ENCODE measurements at regions not wholly inside any gene's neighbourhood (a gene's known extent, or its start where the extent isn't known, plus 50 kb on each side); places are given as distances from the start of the nearest gene placed in this dataset.
"Not testable (repeated sequence)": the region's sequence is repeated elsewhere in the genome, so short reads cannot be mapped to it uniquely, and the experiment has no call there.

DNA sequence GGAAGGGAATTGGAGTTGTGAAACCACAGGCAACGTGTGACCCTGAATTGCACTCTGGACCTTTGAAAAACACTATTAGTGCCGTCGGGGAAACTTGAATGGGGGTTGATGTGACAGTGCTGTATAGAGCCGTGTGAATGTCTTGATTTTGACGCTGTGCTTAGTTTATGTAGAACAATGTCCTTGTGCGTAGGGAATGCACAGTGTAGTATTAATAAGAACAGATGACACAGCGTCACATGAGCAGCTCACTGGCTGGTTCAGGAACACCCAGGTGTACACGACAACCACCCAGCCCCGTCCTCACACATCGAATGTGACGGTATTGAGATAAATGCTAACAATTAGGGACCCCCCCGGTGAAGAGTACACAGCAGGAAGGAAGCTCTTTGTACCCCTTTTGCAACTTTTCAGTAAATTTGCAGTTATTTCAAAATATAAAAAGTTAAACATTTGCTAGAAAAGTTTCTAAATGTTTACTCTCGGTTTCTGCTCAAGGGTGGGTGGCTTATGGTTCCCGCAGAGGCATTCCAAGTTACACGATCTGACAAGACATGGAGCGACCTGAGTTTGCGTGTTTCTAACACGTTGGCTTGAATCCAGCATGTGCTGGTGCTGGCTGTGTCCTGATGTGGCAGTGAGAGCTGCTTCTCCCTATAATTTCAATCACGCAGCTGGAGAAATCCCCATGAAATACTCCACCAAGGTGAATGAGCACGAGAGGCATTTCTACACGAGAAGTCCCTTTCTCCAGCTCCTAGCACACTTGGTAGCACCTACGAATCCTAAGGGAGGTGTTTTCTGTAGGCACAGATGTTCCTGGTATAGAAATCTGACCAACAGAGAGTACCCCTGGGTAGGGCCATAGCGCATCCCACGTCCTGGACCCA lies 208.0 kb upstream of the EXOC2 start:
- DNase-seq (ENCODE audit: low spot score), result no peak

DNA sequence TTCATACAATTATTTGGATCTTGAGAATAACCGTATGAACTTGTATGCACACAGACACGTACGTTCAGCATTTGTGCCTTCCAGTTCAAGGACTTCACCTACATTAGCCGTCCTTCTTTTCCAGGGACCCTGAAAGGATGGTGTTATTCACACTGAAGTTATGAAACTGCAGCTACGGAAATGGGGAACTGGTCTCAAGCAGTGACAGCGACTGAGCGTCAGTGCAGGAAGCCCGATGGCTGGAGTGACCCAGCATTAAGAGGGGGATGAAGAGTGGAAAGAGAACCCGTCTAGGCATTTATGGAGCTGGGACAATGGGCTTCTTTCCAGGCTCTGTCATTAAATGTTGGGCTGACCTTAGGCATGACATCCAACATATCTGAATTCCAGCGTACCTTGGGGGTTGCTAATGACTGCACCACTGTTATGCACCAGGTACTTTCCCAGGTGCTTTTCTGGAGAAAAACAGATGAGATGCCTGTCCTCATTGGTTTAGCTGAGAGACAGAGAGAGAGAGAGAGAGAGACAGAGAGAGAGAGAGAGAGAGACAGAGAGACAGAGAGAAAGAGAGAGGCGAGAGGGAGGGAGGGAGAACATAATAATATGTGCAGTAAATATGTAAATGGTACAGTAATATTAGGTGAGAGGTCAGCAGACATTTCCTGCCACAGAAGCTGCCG lies 204.7 kb upstream of the EXOC2 start:
- no peak for DNase-seq (ENCODE audit: low spot score)

- DNase-seq (ENCODE audit: low spot score), result no peak
Observed at GRCh38 chr6:894274-894673, 201.3 kb upstream of the EXOC2 start.

- no peak for DNase-seq (ENCODE audit: low spot score)
Observed at GRCh38 chr6:890995-891394, 198.1 kb upstream of the EXOC2 start.

GRCh38 chr6:890201-890600 lies 197.3 kb upstream of the EXOC2 start:
- no peak for DNase-seq (ENCODE audit: low spot score)

DNA sequence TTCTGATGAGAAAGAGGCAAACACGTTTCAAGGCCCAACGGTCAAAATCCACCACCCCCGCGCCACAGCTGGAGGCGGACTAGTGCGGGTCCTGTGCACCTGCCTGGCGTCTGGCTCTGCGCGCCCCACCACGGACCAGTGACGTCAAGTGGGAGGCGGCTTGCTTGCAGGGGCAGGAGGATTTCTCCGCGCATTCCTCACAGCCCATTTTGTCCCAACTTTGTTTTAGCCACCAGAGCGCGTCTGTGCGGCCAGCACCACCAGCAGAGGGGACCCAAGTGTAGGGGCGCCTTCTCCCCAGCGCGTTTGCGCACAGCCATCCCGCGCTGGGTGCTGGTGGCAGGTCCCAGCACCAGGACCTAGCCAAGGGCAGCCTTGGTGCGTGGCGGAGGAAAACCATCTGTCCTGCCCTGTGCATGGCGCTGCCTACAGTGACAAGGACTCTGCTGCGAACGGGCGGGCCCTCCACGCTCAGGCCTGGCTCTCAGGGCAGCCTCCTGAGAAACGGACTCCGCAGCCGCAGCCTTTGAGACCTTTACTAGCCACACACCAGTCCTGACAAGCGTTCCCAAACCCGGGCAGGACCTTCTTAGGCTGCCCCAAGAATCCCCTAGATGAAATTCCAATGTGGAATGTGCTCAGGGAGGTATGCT lies 194.8 kb upstream of the EXOC2 start:
- DNase-seq (ENCODE audit: low spot score), result no peak

DNA sequence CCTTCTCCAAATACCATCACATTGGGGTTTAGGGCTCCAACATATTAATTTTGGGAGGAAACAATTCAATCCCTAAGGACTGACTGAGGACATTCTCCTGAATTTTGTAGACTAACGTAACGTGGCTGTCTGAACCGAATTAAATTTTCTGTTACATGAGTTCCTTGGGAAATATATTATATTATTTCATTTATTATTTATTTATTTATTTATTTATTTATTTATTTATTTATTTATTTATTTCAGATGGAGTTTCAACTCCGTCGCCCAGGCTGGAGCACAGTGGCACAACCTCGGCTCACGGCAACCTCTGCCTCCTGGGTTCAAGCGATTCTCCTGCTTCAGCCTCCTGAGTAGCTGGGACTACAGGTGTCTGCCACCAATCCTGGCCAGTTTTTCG lies 193.2 kb upstream of the EXOC2 start:
- not testable (repeated sequence) for DNase-seq (ENCODE audit: low spot score)

DNA sequence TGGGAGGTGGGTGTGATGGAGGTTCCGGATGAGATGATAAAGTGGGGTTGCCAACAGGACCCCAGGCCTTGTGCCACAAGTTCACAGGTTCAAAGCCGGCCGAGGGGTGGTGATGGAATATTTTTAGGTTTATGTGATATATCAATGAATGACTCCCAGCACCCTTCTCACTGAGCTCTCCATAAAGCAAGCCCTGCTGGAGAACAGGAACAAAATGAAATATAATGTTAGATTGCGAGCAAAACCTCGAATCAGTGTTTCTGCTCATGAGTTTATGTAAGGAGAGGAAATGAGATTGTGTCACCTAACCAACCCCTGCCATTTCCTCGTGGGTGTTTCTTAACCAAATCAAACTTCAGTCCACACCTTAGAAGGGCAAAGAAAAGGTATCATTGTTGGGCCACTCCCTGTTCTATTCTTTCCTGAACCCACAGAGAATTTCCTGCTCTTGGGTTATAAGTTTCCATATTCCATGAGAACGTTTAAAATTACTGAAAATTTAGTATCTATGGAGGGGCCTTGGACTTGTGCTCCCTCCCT lies 192.2 kb upstream of the EXOC2 start:
- no peak for DNase-seq (ENCODE audit: low spot score)

DNA sequence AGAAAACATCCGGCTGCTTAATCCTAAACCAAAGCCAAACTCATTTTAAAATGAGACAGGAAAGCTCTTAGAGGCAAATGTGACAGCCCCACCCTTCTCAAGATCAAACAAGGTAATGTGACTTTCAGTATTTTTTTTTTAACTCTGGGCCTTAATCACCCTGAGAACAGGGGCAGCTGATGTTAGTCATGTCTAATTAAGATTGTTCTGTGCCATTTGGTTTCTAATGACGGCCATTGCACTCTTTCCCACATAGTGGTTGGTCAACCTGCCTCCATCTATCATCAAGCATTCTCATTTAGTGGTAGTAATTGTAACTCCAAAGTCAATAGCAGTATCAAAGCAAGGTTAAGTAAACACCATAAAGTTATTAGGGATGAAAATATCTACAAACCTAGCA lies 191.6 kb upstream of the EXOC2 start:
- DNase-seq (ENCODE audit: low spot score), result no peak

DNA sequence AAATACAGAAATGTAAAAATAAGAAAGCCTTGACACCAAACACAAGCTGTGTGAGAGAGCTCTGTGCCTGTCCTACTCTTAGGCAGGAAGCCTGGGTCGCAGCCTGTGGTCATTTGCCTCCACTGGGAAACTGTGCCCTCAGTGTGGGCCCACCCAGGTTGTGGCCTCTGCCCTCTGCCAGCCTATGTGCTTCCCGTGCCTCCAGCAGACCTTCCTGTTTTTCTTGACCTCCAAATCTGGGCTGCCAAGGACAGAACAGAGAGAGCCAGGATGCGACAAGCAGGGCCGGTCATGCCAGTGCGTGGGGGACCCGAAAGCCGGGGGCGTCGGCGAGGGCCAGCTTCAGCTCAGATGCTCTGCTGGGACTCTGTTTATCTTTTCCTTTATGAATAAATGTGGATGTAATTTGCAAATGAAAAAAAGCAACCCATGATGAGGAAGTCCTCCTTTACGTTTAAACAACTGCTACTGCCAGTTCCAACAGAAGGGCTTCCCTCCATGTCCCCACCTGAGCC lies 189.2 kb upstream of the EXOC2 start:
- DNase-seq (ENCODE audit: low spot score), result no peak

- no peak for DNase-seq (ENCODE audit: low spot score)
Observed at GRCh38 chr6:878179-878578, 185.2 kb upstream of the EXOC2 start.

- DNase-seq (ENCODE audit: low spot score), result no peak
Observed at GRCh38 chr6:875012-875411, 182.1 kb upstream of the EXOC2 start.

DNA sequence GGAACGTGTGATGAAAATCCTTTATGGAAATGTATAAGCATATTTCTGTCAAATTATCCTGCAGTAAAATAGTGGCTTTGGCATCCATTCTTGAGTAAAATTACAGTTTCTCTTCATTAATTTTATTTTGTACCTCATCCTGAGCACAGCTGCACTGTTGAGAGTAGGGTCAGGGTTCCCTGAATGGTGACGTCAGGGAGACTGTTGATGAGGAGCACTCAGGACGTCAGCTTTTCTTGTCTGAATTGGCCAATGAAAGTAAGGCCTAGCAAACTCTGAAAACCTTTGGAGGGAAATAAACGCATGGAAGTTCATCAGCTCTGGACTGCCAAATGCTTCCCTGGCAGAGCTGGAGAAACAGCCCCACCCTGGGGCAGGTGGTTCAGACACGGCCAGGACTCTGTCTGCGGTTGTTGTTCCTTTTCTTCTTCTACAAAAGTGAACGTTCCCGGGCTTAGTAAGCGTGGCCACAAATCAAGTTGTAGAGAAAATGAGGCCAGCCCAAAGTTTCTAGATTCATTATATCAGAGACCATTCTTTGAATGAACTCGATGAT lies 179.7 kb upstream of the EXOC2 start:
- no peak for DNase-seq (ENCODE audit: low spot score)

DNA sequence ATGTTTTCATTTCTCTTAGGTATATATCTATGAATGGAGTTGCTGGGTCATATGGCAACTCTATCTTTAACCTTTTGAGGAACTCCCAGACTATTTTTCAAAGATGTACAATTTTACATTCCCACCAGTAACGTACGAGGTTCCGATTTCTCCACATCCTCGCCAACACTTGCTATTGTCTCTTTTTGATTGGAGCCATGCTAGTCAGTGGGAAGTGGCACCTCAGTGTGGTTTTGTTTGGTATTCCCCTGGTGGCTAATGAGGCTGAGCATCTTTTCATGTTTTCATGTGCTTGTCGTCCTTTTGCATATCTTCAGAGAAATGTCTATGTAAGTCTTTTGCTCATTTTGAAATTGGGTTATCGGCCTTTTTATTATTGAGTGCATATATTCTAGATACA lies 178.6 kb upstream of the EXOC2 start:
- no peak for DNase-seq (ENCODE audit: low spot score)

DNA sequence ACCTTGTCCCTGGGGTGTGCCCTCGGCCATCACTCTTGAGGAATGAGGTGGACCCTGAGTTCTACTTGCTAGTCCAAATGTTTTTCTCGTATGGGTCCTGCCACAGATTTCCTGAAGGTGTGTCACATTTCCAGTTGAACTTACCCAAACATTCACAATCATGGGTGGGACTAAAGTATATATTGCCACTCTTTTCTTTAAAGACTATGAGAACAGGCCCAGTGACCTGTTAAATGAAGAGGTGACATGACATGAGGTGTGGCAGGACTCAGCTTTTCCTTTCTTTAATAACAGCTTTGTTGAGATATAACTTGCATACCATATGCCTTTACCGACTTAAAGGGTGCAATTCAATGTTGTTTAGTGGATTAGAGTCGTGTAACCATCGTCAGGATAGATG lies 177.2 kb upstream of the EXOC2 start:
- DNase-seq (ENCODE audit: low spot score), result no peak

DNA sequence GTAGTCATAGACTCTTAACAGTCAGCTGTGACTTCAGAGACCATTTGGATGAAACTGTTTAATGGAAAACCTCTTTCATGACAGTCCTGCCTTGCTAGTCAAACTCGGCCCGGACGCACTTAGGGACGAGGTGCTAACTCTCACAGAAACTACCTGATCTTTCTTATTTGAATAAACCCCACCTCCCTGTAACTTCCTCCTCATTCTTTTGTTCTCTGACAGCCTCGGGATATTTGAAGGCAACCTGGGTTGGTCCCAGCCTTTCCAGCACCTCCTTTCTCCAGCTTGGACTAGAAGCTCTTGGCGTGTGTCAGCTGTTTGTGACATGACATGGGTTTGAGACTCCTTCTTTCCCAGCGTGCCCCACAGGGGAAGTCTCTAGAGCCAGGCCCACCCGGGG lies 175.3 kb upstream of the EXOC2 start:
- no peak for DNase-seq (ENCODE audit: low spot score)

DNA sequence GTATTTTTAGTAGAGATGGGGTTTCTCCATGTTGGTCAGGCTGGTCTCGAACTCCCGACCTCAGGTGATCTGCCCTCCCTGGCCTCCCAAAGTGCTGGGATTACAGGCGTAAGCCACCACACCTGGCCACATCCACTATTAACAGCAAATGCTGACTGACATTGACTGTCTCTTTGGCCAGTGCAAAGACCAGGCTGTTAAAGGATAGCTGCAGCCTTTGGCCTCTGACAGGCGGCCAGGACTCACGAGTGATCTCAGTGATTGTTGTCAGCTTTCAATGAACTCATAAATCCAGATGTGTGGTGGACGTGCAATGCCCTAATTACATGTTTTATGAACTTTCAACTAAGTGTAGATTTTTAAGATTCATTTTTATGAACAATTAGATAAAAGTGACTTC lies 174.4 kb upstream of the EXOC2 start:
- DNase-seq (ENCODE audit: low spot score), result no peak

DNA sequence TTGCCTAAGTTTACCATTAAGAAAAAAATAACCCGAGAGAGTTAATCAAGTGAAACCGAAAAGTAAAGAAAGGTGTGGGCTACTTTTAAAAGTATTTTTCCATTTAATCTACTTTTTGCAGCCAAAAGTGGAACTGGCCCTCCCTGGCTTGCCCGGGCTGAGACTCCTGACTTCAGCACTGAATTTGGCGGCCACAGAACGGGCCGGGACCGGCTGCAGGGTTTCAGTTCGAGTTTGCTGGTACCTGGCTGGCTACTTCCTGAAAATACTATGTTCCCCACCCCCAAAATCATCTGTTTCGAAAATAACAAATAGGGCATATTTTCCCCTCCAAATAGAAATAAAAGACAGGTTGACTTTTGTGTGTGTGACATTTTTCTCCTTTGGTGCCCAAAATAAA lies 173.4 kb upstream of the EXOC2 start:
- no peak for DNase-seq (ENCODE audit: low spot score)

DNA sequence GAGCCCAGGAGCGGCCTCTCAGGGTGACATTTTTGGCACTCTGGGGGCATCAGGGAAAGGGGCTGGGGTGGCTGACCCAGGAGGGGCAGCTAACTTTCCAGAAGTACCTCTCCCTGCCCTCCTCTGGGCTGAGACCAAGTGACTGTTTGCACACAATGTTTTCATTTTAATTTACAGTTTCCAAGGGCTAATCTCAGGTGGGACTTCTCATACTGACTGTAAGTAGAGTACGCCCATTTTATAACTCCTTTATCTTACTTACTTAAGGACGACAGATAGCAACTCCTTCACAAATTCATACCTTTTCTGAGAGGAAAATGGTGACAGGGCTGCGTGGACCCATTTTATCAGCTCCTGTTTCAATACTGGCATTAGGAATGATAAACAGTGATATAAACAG lies 172.9 kb upstream of the EXOC2 start:
- no peak for DNase-seq (ENCODE audit: low spot score)

DNA sequence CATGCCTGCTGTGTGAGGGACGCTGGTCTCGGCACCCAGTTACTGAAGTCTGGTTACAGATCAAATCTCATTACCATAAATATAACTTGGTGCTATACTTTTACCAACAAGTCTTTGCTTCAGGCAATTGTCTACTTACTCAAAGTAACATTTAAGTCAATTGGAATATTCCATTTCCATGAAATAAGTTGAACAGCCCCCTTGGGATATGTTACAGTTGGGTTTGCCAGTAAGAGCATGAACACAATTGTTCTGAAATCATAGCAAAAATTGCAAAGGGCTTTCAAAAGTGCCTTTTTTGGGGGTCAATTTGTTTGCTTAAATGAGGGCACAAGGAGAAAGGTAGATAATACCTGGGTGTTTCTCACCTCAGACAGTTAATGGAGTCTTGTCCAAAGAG lies 170.9 kb upstream of the EXOC2 start:
- no peak for DNase-seq (ENCODE audit: low spot score)

DNA sequence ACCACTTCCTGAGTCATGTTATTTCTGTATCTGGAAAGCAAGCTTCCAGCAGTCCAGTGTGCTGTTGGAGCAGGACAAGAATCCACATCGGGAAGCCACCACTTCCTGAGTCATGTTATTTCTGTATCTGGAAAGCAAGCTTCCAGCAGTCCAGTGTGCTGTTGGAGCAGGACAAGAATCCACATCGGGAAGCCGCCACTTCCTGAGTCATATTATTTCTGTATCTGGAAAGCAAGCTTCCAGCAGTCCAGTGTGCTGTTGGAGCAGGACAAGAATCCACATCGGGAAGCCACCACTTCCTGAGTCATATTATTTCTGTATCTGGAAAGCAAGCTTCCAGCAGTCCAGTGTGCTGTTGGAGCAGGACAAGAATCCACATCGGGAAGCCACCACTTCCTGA lies 170.2 kb upstream of the EXOC2 start:
- DNase-seq (ENCODE audit: low spot score), result not testable (repeated sequence)

GRCh38 chr6:859936-860335 lies 167.0 kb upstream of the EXOC2 start:
- no peak for DNase-seq (ENCODE audit: low spot score)

Data from AG20443 (cell line).